Liver (tissue), 8 donors: ENCODE measurements at regions not wholly inside any gene's neighbourhood (a gene's known extent, or its start where the extent isn't known, plus 50 kb on each side); places are given as distances from the start of the nearest gene placed in this dataset.

Source experiments
- DNase-seq: peaks from one replicate; pipeline ENCODE4 v3.0.0-alpha.2; 2017; ENCODE audit warnings: low spot score
- H3K27ac ChIP-seq, 2 donors: one replicate each; pipeline ENCODE4 v1.7.0; 2013; ENCODE audit warnings: inconsistent platforms in 2 of 2, low read length in 2 of 2, control low read depth in 1 of 2, low read depth in 1 of 2, mild to moderate bottlenecking in 1 of 2
- H3K27me3 ChIP-seq, 4 donors: one replicate each; pipeline versions ENCODE4 v1.6.1 to v1.7.0; 2013; ENCODE audit warnings: low read length in 3 of 4, inconsistent platforms in 1 of 4, mild to moderate bottlenecking in 1 of 4, moderate library complexity in 1 of 4; ENCODE audit not compliant: control insufficient read depth in 4 of 4, insufficient read depth in 4 of 4
- H3K36me3 ChIP-seq, 4 donors: one replicate each; pipeline versions ENCODE4 v1.6.1 to v1.7.0; 2013; ENCODE audit warnings: low read length in 3 of 4, mild to moderate bottlenecking in 3 of 4, low read depth in 1 of 4, moderate library complexity in 1 of 4; ENCODE audit not compliant: control insufficient read depth in 4 of 4, insufficient read depth in 3 of 4
- H3K4me1 ChIP-seq, 4 donors: one replicate each; pipeline versions ENCODE4 v1.6.1 to v1.7.0; 2013; ENCODE audit warnings: low read length in 3 of 4, mild to moderate bottlenecking in 3 of 4, moderate library complexity in 1 of 4; ENCODE audit not compliant: control insufficient read depth in 4 of 4, insufficient read depth in 4 of 4
- H3K4me3 ChIP-seq, 3 donors: one replicate each; pipeline versions ENCODE4 v1.6.1 to v1.7.0; 2013; ENCODE audit warnings: low read length in 3 of 3, control low read depth in 1 of 3, low read depth in 1 of 3, mild to moderate bottlenecking in 1 of 3
- H3K9ac ChIP-seq, 2 donors: one replicate each; pipeline ENCODE4 v1.7.0; 2013; ENCODE audit warnings: low read length in 2 of 2, mild to moderate bottlenecking in 2 of 2, moderate library complexity in 2 of 2, control low read depth in 1 of 2, low read depth in 1 of 2
- H3K9me3 ChIP-seq, 4 donors: one replicate each; pipeline versions ENCODE4 v1.6.1 to v1.7.0; 2013; ENCODE audit warnings: low read length in 3 of 4; ENCODE audit not compliant: control insufficient read depth in 4 of 4
- EGR1 ChIP-seq, 2 donors: IDR thresholded peaks; 2 replicates each; pipeline ENCODE4 v1.6.1; 2016 to 2018; ENCODE audit warnings: antibody characterized with exemption in 2 of 2, low read depth in 2 of 2
- FOXA1 ChIP-seq: IDR thresholded peaks from 2 replicates; pipeline ENCODE4 v1.6.1; 2016; ENCODE audit warnings: antibody characterized with exemption
- FOXA2 ChIP-seq: IDR thresholded peaks from 2 replicates; pipeline ENCODE4 v1.6.1; 2016; ENCODE audit warnings: antibody characterized with exemption
- GABPA ChIP-seq, 2 donors: IDR thresholded peaks in 1 of 2; conservative IDR thresholded peaks in 1 of 2; 2 replicates each; pipeline ENCODE4 v1.6.1; 2016; ENCODE audit warnings: antibody characterized with exemption in 2 of 2, mild to moderate bottlenecking in 1 of 2, moderate library complexity in 1 of 2
- HNF4G ChIP-seq: IDR thresholded peaks from 2 replicates; pipeline ENCODE4 v1.6.1; 2016; ENCODE audit warnings: antibody characterized with exemption
- JUND ChIP-seq, 2 donors: IDR thresholded peaks; 2 replicates each; pipeline ENCODE4 v1.6.1; 2016; ENCODE audit warnings: antibody characterized with exemption in 2 of 2
- RAD21 ChIP-seq, 2 donors: IDR thresholded peaks; 2 replicates each; pipeline ENCODE4 v1.6.1; 2016; ENCODE audit warnings: antibody characterized with exemption in 2 of 2, mild to moderate bottlenecking in 2 of 2
- RXRA ChIP-seq, 2 donors: IDR thresholded peaks; 2 replicates each; pipeline ENCODE4 v1.6.1; 2017 to 2018; ENCODE audit warnings: antibody characterized with exemption in 2 of 2, mild to moderate bottlenecking in 1 of 2
- SP1 ChIP-seq: IDR thresholded peaks from 2 replicates; pipeline ENCODE4 v1.6.1; 2018; ENCODE audit warnings: antibody characterized with exemption, mild to moderate bottlenecking
- TAF1 ChIP-seq: conservative IDR thresholded peaks from 2 replicates; pipeline ENCODE4 v1.6.1; 2016; ENCODE audit warnings: antibody characterized with exemption, mild to moderate bottlenecking
- YY1 ChIP-seq: IDR thresholded peaks from 2 replicates; pipeline ENCODE4 v1.6.1; 2016; ENCODE audit warnings: antibody characterized with exemption, mild to moderate bottlenecking
- WGBS: extraction: QIAGEN DNeasy Blood & Tissue Kit; methylation state at CpG from one replicate; pipeline ENCODE4 v1.1.7; 2013; 5-methylcytosine and 5-hydroxymethylcytosine counted together
- TF ChIP-seq, protein P1 (sequence below): IDR thresholded peaks from 2 replicates; pipeline ENCODE4 v1.6.1; 2016; ENCODE audit warnings: antibody characterized with exemption
- TF ChIP-seq, protein P2 (sequence below): IDR thresholded peaks from 2 replicates; pipeline ENCODE4 v1.6.1; 2016; ENCODE audit warnings: antibody characterized with exemption
- TF ChIP-seq, protein P3 (sequence below): IDR thresholded peaks from 2 replicates; pipeline ENCODE4 v1.6.1; 2016; ENCODE audit warnings: antibody characterized with exemption
- TF ChIP-seq, protein P4 (sequence below): fragments of 150-350 bp; IDR thresholded peaks from 2 replicates; pipeline ENCODE4 v1.5.1; 2017; ENCODE audit warnings: improper control_type of control experiment, low read depth, low read length; ENCODE audit not compliant: missing input control
- TF ChIP-seq, protein P5 (sequence below): IDR thresholded peaks from 2 replicates; pipeline ENCODE4 v1.6.1; 2016; ENCODE audit warnings: antibody characterized with exemption, mild to moderate bottlenecking
- donor health status: healthy.
- donor health status: healthy.
- donor health status: healthy.
- donor health status: healthy.
- donor health status: healthy.

DNA sequence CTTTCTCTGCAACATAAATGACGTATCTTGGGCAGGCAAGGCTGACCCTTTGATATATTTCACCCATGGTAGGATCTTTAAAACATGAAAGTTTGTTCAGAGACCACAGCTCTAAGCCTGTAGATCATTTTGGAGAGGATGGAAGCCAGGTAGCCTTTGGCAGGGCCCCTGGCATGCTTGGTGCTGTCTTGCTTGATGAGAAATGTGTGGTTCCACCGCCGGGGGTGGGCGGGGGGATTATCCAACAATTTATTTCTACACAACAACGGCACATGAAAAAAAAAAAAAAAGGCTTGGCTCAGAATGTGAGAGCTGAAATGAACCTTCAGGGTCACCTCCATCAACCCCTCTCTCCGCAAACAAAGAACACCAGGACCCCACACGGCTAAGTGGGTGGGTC lies 112.9 kb upstream of the MBNL2 start:
- Histone ChIP-seq H3K36me3 (no peaks in the 10 kb centered on the region), H3K4me1 (peaks cover 0 to 9% (median 3%) of the 10 kb centered on the region in 4 donors), H3K9me3 (no peaks in the 10 kb centered on the region), H3K27me3 (no peaks in the 10 kb centered on the region), H3K9ac (no peak overlapping the region), H3K27ac (no peak overlapping the region), H3K4me3 (no peak overlapping the region)
- TF ChIP-seq, protein P1, sequence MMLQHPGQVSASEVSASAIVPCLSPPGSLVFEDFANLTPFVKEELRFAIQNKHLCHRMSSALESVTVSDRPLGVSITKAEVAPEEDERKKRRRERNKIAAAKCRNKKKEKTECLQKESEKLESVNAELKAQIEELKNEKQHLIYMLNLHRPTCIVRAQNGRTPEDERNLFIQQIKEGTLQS = no peak
- TF ChIP-seq HNF4G (no peak), RXRA (IDR thresholded peaks at IDR 0.05) (no peak), TAF1 (no peak), FOXA2 (no peak), EGR1 (IDR thresholded peaks at IDR 0.05; ENCODE audit: low read depth in 2 of 2) (no peak), FOXA1 (no peak), JUND (IDR thresholded peaks at IDR 0.05) (no peak), RAD21 (IDR thresholded peaks at IDR 0.05) (no peak), YY1 (no peak), SP1 (no peak), GABPA (IDR thresholded peaks at IDR 0.05 in 1 of 2, conservative IDR thresholded peaks at IDR 0.05 in 1 of 2) (no peak)
- TF ChIP-seq, protein P2, sequence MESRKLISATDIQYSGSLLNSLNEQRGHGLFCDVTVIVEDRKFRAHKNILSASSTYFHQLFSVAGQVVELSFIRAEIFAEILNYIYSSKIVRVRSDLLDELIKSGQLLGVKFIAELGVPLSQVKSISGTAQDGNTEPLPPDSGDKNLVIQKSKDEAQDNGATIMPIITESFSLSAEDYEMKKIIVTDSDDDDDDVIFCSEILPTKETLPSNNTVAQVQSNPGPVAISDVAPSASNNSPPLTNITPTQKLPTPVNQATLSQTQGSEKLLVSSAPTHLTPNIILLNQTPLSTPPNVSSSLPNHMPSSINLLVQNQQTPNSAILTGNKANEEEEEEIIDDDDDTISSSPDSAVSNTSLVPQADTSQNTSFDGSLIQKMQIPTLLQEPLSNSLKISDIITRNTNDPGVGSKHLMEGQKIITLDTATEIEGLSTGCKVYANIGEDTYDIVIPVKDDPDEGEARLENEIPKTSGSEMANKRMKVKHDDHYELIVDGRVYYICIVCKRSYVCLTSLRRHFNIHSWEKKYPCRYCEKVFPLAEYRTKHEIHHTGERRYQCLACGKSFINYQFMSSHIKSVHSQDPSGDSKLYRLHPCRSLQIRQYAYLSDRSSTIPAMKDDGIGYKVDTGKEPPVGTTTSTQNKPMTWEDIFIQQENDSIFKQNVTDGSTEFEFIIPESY = no peak
- TF ChIP-seq, protein P3, sequence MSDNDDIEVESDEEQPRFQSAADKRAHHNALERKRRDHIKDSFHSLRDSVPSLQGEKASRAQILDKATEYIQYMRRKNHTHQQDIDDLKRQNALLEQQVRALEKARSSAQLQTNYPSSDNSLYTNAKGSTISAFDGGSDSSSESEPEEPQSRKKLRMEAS = no peak
- TF ChIP-seq, protein P4, sequence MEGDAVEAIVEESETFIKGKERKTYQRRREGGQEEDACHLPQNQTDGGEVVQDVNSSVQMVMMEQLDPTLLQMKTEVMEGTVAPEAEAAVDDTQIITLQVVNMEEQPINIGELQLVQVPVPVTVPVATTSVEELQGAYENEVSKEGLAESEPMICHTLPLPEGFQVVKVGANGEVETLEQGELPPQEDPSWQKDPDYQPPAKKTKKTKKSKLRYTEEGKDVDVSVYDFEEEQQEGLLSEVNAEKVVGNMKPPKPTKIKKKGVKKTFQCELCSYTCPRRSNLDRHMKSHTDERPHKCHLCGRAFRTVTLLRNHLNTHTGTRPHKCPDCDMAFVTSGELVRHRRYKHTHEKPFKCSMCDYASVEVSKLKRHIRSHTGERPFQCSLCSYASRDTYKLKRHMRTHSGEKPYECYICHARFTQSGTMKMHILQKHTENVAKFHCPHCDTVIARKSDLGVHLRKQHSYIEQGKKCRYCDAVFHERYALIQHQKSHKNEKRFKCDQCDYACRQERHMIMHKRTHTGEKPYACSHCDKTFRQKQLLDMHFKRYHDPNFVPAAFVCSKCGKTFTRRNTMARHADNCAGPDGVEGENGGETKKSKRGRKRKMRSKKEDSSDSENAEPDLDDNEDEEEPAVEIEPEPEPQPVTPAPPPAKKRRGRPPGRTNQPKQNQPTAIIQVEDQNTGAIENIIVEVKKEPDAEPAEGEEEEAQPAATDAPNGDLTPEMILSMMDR = no peak
- TF ChIP-seq, protein P5, sequence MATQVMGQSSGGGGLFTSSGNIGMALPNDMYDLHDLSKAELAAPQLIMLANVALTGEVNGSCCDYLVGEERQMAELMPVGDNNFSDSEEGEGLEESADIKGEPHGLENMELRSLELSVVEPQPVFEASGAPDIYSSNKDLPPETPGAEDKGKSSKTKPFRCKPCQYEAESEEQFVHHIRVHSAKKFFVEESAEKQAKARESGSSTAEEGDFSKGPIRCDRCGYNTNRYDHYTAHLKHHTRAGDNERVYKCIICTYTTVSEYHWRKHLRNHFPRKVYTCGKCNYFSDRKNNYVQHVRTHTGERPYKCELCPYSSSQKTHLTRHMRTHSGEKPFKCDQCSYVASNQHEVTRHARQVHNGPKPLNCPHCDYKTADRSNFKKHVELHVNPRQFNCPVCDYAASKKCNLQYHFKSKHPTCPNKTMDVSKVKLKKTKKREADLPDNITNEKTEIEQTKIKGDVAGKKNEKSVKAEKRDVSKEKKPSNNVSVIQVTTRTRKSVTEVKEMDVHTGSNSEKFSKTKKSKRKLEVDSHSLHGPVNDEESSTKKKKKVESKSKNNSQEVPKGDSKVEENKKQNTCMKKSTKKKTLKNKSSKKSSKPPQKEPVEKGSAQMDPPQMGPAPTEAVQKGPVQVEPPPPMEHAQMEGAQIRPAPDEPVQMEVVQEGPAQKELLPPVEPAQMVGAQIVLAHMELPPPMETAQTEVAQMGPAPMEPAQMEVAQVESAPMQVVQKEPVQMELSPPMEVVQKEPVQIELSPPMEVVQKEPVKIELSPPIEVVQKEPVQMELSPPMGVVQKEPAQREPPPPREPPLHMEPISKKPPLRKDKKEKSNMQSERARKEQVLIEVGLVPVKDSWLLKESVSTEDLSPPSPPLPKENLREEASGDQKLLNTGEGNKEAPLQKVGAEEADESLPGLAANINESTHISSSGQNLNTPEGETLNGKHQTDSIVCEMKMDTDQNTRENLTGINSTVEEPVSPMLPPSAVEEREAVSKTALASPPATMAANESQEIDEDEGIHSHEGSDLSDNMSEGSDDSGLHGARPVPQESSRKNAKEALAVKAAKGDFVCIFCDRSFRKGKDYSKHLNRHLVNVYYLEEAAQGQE = no peak
- 78% methylated on average over 7 of the region's 7 CpGs for WGBS
- no peak for DNase-seq
